ENCODE measurements at regions not wholly inside any gene's neighbourhood (a gene's known extent, or its start where the extent isn't known, plus 50 kb on each side); places are given as distances from the start of the nearest gene placed in this dataset.

DNA sequence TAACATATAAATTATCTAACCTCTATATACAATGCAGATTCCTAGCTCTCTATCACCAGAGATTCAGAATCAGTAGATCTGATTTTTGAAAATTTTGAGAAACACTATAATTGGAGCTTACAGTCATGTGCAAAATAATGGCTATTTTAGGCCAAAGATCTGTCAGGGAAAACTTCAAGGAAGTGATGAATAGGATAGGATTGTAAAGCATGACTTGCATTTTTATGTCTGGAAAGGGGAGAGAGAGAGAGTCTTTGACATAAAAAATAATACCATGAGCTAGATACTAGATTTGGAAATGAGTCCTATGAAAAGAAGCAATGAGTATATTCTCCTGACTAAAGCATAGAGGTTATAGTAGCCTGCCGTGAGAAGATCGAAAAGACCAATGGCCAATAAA lies 181.1 kb downstream of the SDHAF3 start:
- TF ChIP-seq, protein P1, sequence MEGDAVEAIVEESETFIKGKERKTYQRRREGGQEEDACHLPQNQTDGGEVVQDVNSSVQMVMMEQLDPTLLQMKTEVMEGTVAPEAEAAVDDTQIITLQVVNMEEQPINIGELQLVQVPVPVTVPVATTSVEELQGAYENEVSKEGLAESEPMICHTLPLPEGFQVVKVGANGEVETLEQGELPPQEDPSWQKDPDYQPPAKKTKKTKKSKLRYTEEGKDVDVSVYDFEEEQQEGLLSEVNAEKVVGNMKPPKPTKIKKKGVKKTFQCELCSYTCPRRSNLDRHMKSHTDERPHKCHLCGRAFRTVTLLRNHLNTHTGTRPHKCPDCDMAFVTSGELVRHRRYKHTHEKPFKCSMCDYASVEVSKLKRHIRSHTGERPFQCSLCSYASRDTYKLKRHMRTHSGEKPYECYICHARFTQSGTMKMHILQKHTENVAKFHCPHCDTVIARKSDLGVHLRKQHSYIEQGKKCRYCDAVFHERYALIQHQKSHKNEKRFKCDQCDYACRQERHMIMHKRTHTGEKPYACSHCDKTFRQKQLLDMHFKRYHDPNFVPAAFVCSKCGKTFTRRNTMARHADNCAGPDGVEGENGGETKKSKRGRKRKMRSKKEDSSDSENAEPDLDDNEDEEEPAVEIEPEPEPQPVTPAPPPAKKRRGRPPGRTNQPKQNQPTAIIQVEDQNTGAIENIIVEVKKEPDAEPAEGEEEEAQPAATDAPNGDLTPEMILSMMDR (conservative IDR thresholded peaks at IDR 0.05; ENCODE audit: low read depth, low read length): no peak
- TF ChIP-seq EZH2 (IDR thresholded peaks at IDR 0.05; ENCODE audit: borderline replicate concordance, low read depth, low read length, poor library complexity, severe bottlenecking): no peak
